Ishikawa (cell line): ENCODE measurements at regions not wholly inside any gene's neighbourhood (a gene's known extent, or its start where the extent isn't known, plus 50 kb on each side); places are given as distances from the start of the nearest gene placed in this dataset.

Source experiments
- CEBPB ChIP-seq: IDR thresholded peaks from 2 replicates; pipeline ENCODE4 v1.6.1; 2012
- CREB1 ChIP-seq: IDR thresholded peaks from 2 replicates; pipeline ENCODE4 v1.6.1; 2012; ENCODE audit warnings: low read depth
- EGR1 ChIP-seq: IDR thresholded peaks from 2 replicates; pipeline ENCODE4 v1.6.1; 2012
- EP300 ChIP-seq: IDR thresholded peaks from 2 replicates; pipeline ENCODE4 v1.6.1; 2012; ENCODE audit warnings: borderline replicate concordance
- FOXM1 ChIP-seq: IDR thresholded peaks from 2 replicates; pipeline ENCODE4 v1.6.1; 2012; ENCODE audit warnings: low read depth, borderline replicate concordance
- MAX ChIP-seq: IDR thresholded peaks from 2 replicates; pipeline ENCODE4 v1.6.1; 2012
- NFIC ChIP-seq: IDR thresholded peaks from 2 replicates; pipeline ENCODE4 v1.6.1; 2012
- RAD21 ChIP-seq: IDR thresholded peaks from 2 replicates; pipeline ENCODE4 v1.6.1; 2012; ENCODE audit warnings: low read depth
- REST ChIP-seq: IDR thresholded peaks from 2 replicates; pipeline ENCODE4 v1.6.1; 2012; ENCODE audit warnings: low read depth, mild to moderate bottlenecking
- TAF1 ChIP-seq: IDR thresholded peaks from 2 replicates; pipeline ENCODE4 v1.6.1; 2012; ENCODE audit warnings: low read depth, mild to moderate bottlenecking
- TCF12 ChIP-seq: IDR thresholded peaks from 2 replicates; pipeline ENCODE4 v1.6.1; 2012; ENCODE audit warnings: low read depth
- TEAD4 ChIP-seq: IDR thresholded peaks from 2 replicates; pipeline ENCODE4 v1.6.1; 2012
- YY1 ChIP-seq: IDR thresholded peaks from 2 replicates; pipeline ENCODE4 v1.6.1; 2012; ENCODE audit warnings: low read depth
- ZBTB7A ChIP-seq: IDR thresholded peaks from 2 replicates; pipeline ENCODE4 v1.6.1; 2012; ENCODE audit warnings: low read depth
- TF ChIP-seq, protein P1 (sequence below): IDR thresholded peaks from 2 replicates; pipeline ENCODE4 v1.6.1; 2012

DNA sequence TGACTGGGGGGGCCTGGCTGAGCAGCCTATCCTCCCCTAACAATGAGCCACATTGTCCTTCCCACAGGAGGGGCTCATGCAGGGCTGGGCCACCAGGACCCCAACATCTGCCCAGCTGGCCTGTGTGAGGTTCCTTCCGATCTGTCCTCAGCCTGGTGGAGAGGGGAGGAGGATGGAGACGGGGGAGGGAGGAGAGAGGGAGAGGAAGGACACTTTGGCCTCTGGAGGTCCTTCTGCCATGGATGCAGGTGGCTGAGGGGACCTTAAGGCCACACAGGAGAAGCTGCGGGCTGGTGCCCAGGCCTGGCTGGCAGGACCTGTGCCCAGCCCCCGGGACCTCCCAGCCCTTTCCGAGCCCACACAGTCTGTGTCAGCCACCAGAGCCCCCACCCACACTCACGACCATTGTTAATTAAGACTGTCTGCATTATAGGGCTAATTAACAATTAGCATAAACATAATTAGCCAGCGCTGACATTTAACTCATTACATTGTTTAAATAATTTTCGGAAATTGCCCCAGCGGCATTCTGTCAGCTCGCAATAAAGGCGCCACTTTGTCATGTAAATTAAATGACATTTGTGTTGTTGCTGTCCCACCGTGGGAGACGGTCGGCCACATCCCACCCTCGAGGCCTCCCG, 53.0 kb upstream of the NKX1-1 start:
- TF ChIP-seq EP300: no peak
- TF ChIP-seq CREB1: no peak
- TF ChIP-seq, protein P1, sequence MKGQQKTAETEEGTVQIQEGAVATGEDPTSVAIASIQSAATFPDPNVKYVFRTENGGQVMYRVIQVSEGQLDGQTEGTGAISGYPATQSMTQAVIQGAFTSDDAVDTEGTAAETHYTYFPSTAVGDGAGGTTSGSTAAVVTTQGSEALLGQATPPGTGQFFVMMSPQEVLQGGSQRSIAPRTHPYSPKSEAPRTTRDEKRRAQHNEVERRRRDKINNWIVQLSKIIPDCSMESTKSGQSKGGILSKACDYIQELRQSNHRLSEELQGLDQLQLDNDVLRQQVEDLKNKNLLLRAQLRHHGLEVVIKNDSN: no peak
- TF ChIP-seq REST: no peak
- no peak for TF ChIP-seq TAF1
- TF ChIP-seq YY1: no peak
- no peak for TF ChIP-seq RAD21
- TF ChIP-seq ZBTB7A: no peak
- TF ChIP-seq CEBPB: no peak
- TF ChIP-seq FOXM1: no peak
- no peak for TF ChIP-seq TEAD4
- TF ChIP-seq MAX: no peak
- no peak for TF ChIP-seq TCF12
- TF ChIP-seq EGR1: no peak
- no peak for TF ChIP-seq NFIC

GRCh38 chr4:1458581-1458980, 52.3 kb upstream of the NKX1-1 start:
- TF ChIP-seq EGR1: no peak
- TF ChIP-seq FOXM1: no peak
- no peak for TF ChIP-seq MAX
- TF ChIP-seq, protein P1: no peak
- TF ChIP-seq TAF1: no peak
